AG04449 (cell line): ENCODE measurements at regions not wholly inside any gene's neighbourhood (a gene's known extent, or its start where the extent isn't known, plus 50 kb on each side); places are given as distances from the start of the nearest gene placed in this dataset.

Experiments
- CTCF ChIA-PET: fragments of 350-600 bp; formaldehyde crosslinking; extraction: SDS; loops from one replicate; lab custom pipeline; 2021; ENCODE audit warnings: antibody characterized with exemption; lab: Yijun Ruan, JAX
- POLR2A ChIA-PET: fragments of 400-600, 350-600 bp; formaldehyde crosslinking; extraction: SDS; loops from one replicate; lab custom pipeline; 2020; ENCODE audit warnings: antibody characterized with exemption, inconsistent platforms; lab: Yijun Ruan, JAX
- DNase-seq: peaks from one replicate; pipeline ENCODE4 v3.0.0-alpha.2; 2010; ENCODE audit warnings: low read depth, low spot score
- H3K4me3 ChIP-seq: 2 replicates; pipeline ENCODE4 v1.5.1; 2011; ENCODE audit warnings: low read depth, mild to moderate bottlenecking, control low read depth, low read length
- TF ChIP-seq, protein P1 (sequence below): IDR thresholded peaks from one replicate; pipeline ENCODE4 v1.5.1; 2011; ENCODE audit warnings: mild to moderate bottlenecking, moderate library complexity, low read length, control low read depth, inconsistent platforms; ENCODE audit not compliant: insufficient read depth; ENCODE audit errors: missing control alignments

GRCh38 chr4:126023896-126024295 is 709.1 kb downstream of the FAT4 start:
- CTCF ChIA-PET, result no interaction called here
- no peak overlapping the region for H3K4me3 ChIP-seq
- POLR2A ChIA-PET, result no interaction called here
- TF ChIP-seq, protein P1, sequence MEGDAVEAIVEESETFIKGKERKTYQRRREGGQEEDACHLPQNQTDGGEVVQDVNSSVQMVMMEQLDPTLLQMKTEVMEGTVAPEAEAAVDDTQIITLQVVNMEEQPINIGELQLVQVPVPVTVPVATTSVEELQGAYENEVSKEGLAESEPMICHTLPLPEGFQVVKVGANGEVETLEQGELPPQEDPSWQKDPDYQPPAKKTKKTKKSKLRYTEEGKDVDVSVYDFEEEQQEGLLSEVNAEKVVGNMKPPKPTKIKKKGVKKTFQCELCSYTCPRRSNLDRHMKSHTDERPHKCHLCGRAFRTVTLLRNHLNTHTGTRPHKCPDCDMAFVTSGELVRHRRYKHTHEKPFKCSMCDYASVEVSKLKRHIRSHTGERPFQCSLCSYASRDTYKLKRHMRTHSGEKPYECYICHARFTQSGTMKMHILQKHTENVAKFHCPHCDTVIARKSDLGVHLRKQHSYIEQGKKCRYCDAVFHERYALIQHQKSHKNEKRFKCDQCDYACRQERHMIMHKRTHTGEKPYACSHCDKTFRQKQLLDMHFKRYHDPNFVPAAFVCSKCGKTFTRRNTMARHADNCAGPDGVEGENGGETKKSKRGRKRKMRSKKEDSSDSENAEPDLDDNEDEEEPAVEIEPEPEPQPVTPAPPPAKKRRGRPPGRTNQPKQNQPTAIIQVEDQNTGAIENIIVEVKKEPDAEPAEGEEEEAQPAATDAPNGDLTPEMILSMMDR, result no peak
- no peak for DNase-seq

DNA sequence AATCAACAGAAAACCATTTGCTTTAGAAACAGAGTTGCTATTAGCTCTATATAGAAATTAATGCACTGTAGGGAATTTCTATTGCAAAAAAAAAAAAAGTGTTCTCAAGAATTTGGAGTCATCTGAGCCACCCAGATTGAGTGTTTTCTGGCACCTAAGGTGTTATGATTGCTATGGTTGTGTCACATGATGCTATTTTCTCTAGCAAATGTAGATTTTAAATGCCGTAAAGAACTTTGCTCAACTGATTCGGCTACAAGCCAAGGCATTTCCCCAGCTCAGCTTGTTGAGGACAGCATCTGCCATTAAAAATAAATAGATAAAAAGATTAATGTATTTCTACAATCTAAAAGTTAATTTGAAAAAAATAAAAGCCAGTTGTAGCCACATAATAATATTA is 712.8 kb downstream of the FAT4 start:
- no peak for DNase-seq
- POLR2A ChIA-PET, result no interaction called here
- H3K4me3 ChIP-seq, result no peak overlapping the region
- TF ChIP-seq, protein P1, result no peak
- CTCF ChIA-PET, result interaction anchor here (0.6 kb wide), 1 partner anchor 213 kb away, joined by 4 read pairs; no protein-coding TSS in a partner anchor

GRCh38 chr4:126028876-126029275 is 714.1 kb downstream of the FAT4 start:
- CTCF ChIA-PET, result no interaction called here
- TF ChIP-seq, protein P1, result no peak
- no peak overlapping the region for H3K4me3 ChIP-seq
- DNase-seq, result no peak
- POLR2A ChIA-PET, result no interaction called here

- CTCF ChIA-PET, result no interaction called here
- POLR2A ChIA-PET, result no interaction called here
- TF ChIP-seq, protein P1, result no peak
- no peak for DNase-seq
- H3K4me3 ChIP-seq, result no peak overlapping the region
Observed at GRCh38 chr4:126037231-126037630, 722.5 kb downstream of the FAT4 start.

DNA sequence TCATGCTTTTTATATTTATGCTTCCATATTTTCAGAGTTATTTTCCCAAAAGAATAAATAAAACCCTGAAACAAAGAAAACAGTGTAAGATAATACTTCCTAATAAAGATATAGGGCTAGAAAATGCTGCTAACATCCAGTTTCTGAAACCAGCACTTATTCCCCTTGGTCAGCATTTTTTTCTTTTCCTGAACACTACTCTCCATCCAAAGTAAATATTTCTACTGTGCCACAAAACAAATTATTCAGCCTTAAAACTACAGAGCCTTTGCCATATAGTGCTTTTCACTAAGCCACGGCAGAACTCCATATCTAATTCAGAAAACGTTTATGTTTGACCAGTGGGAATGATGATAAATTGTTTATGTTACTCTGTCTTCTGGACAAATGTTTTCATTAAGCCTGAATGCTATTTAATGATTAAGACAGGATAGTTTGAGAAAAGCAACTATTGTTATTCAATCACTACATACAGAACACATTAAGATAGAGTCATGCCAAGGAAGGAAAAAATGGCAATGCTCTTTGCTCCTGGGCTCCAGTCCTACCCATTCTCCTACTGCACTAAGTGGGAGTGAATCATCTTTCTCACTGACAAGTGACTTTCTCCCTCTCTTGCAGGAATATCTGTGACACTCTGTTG is 723.9 kb downstream of the FAT4 start:
- CTCF ChIA-PET, result no interaction called here
- POLR2A ChIA-PET, result no interaction called here
- no peak for DNase-seq
- H3K4me3 ChIP-seq, result no peak overlapping the region
- TF ChIP-seq, protein P1, result no peak

GRCh38 chr4:126046081-126046614 is 731.4 kb downstream of the FAT4 start:
- CTCF ChIA-PET, result no interaction called here
- H3K4me3 ChIP-seq, result no peak overlapping the region
- TF ChIP-seq, protein P1, result no peak
- DNase-seq, result no peak
- POLR2A ChIA-PET, result no interaction called here
